NCI-H146 treated with DMSO at 0.1 percent for 48 hours (cell line): ENCODE measurements at regions not wholly inside any gene's neighbourhood (a gene's known extent, or its start where the extent isn't known, plus 50 kb on each side); places are given as distances from the start of the nearest gene placed in this dataset.

ENCODE experiments used
- DNase-seq: peaks from one replicate; lab custom pipeline; 2025; ENCODE audit not compliant: unreplicated experiment; lab: John Stamatoyannopoulos, UW

DNA sequence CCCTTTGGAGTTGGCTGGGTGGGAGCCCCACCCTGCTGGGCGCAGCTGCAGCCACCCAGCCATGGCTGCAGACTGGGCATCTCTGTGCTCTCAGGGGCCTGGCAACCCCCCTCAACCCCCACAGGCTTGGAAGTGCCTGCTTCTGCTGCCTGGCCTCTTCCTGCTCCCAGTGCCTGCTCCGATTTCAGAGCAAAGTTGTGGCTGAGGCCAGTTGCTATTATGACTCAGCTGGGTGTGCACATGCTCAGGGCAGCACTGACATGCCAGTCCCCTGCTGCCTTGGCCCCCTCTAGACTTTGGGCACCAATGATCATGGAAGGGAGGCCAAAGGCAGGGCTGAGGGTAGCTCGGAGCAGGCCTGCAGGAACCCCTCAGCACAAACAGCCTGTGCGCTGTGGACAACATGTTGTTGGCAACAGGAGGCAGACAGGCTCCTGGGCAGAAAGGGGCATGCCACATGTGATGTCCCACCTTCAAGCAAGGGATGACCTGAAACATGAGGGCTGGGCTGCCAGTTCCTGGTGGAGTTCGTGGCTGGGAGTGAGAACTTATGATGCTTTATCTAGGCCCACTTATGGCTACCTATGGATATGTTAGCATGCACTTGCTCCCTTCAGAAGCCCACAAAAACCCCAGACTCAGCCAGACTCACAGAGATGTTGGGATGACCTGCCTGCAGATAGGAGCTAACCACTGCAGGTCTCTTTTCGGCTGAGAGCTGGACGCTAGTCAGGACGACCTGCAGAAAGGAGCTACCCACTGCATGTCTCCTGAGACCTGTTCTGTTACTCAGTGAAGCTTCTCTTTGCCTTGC, 96.4 kb upstream of the AMOTL1 start:
- DNase-seq, result no peak

DNA sequence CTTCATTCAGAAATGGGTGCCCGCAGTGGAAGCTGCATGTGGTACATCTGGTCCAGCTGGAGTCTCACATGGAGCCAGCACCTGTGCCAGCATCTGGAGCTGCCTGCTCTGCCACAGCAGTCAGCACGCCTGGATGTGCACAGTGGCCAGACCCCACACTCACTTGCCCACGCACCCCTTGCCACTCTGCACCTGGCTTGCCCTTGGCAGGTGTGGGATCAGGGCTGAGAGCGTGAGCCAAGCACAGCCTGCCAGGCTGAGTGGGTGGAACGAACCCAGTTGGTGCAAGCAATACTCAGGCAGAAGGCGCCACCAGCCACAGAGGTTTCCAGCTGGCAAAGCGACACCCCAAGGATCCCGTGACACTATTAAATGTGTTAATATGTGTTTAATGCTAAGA, 95.5 kb upstream of the AMOTL1 start:
- DNase-seq, result no peak

DNA sequence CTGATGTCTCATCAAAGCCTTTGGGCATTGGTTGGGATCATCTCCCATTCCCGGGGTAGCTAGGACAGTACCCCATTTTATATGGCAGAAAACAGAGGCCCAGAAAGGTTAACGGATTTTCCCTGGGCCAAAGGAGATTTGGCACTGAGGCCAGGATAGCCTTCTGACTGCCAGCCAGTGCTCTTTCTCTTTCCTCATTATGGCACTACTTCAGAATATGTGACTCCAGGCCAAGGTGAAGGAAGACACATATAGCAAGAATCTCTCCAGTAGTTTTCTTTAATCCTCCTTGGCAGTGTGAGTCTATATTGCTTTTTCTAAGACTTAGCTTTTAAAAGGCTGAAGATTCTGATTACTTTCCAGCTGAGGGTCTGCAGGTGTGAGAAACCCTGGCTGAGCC, 94.8 kb upstream of the AMOTL1 start:
- no peak for DNase-seq

DNA sequence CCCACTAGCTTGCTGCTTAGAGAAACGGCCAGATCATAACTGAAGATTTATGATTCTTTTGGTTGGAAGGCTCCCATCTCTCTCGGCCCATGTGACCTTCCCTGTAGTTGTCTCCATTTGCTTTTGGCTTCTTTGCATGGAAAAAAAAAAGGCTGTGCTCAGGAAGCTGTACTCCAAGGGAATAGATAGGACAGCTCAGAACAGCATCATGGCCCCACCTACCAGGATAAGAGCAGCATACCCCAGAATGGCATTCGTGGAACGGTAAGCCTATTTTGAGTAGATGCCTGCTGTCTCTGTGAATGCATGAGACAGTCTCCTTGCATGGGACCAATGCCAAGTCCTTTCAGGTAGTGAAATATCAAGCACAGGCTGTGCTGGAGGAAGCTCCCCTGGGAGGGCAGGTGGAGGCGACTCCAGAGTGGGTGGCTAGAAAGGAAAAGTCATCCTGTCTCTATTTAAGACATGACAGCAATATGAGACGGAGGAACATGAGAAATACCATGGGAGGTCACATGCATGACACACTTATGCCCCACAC, 94.1 kb upstream of the AMOTL1 start:
- DNase-seq, result no peak

DNA sequence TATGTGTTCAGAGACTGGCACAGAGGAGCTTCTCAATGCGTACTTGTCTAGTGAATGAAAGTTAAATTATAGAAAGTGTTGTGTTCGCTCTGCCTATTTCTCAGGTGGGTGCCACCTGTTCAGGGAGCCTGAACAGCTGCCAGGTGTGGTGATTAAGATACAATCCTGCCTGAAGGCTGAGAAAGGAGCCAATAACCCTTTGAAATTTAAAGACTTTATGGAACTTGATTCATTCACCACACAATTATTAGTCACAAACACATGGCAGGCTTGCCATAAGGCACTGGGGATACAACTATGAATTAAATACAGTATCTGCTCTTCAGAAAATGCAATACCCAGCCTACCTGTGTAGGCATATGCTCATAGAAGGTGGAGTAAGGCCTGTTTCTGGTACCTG, 92.9 kb upstream of the AMOTL1 start:
- DNase-seq, result no peak

DNA sequence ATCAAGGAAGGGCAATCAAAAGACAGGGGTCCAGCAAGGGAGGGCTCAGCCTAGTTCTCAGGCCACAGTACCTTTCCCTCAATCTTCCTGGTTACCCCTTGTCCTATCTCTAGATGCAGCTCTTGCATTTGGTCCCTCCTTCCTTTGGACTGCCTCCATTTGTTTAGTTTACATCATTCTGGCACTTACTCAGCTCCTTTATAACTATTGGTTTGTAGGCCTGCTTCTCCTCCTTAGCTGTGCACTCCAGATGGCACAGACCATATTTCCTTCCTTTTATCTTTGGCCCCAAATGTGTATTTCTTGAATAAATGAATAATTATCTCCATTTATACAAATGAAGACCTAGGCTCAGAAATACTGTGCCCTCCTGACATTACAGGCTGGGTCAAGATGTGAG, 92.3 kb upstream of the AMOTL1 start:
- no peak for DNase-seq

DNA sequence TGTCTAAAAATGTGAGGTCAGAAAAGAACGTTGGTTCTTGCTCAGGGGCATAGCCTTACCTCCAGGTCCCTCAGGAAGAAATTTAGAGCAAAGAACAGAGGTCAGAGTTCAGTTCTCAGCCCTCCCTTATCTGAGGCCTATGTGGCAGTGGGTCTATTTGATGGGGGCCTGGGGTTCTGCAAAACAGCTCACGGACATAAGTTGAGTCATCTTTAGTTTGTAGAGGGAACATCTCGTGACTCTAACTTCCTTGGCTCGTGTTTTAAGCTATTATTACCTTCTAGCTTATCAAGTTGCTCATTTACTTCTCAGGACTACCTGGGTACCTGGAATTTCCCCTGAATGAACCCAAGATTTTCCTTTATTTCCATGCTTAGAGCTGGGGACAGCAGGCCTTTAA, 91.3 kb upstream of the AMOTL1 start:
- no peak for DNase-seq

DNA sequence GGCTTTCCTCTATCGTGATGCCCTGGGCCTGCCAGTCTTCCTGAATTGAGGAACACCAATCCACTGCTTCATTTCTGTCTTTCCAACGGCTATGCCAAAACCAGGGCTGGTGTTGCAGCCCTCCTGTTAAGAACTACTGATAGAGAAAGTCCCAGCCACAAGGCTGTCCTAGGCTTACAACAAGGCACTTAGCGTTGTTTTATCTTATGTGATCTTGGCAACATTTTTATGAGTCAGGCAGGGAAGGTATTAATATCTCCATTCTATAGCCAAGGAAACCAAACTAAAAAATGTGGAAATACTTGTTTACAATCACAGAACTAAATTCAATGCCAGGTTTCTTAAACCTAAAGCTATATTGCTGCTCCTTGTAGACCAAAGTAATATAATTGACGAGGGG, 89.9 kb upstream of the AMOTL1 start:
- DNase-seq, result no peak

DNA sequence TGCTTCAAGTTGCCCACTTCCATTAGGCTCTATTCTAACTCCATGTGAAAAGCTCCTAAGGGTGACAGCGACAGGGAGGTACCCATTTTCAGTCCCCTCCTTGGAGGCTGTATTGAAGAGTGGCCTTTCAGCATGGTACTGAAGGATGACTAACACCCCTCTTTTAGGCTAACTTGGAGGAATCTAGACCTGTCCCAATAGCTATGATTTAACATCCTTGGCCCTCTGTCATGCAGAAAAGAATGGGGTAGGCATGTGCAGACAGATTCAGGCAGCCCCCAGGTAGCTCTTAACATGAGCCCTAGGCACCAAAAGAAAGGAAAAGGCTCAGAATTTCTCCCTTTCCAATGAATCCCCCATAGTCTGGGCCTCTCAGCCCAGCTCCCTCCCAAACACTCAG, 89.3 kb upstream of the AMOTL1 start:
- DNase-seq, result no peak

DNA sequence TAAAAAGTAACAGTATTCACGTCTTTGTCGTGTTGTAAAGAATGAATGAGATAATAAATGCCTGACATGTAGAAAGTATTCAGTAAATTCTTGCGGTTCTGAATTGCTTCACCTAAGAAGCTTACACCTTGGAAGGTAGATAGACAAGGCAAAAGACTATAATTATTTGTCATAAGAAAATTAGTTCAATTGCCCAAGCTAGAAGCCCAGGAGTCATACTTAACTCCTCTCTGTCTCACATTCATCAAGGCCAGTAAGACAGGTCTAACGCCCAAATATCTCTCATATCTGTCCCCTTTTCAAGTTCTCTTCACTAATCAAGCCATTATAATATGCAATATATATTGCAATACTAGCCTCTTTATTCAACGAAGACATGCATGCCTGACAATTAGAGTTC, 87.7 kb upstream of the AMOTL1 start:
- DNase-seq, result no peak

DNA sequence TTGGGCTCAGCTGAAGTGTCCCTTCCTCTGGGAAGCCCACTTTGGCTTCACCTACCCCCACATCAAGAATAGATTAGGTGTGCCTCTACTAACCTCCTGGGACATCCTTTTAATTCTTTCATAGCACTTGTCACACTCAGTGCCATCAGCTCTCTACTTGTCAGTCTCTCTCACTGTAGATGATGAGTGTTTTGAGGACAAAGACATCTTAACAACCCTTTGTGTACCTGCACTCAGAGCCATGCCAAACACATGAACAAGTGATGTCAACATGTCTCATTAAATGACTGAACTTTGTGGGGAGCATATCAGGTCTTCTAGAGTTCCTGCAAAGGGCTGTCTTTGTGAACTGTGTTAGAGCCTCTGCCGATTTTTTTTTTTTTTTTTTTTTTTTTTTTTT, 87.0 kb upstream of the AMOTL1 start:
- no peak for DNase-seq

DNA sequence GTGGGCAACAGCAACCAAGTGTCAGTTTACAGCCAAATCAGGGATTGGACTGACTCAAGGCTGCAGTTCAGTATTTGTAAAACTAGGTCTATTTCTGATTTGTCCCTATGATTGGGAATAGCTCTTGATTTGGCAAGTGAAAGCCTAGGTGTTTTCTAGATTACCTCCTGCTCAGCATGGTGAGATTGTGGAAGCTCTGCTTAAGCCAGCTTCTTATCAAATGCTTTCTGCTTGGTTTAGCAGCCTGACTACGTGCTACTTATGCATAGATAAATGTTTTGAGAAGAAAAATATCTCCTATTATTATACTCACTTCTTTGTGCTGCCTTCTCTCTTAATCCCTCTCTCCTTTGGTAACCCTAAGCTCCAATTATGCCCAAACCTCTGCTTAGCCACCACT, 86.3 kb upstream of the AMOTL1 start:
- no peak for DNase-seq

DNA sequence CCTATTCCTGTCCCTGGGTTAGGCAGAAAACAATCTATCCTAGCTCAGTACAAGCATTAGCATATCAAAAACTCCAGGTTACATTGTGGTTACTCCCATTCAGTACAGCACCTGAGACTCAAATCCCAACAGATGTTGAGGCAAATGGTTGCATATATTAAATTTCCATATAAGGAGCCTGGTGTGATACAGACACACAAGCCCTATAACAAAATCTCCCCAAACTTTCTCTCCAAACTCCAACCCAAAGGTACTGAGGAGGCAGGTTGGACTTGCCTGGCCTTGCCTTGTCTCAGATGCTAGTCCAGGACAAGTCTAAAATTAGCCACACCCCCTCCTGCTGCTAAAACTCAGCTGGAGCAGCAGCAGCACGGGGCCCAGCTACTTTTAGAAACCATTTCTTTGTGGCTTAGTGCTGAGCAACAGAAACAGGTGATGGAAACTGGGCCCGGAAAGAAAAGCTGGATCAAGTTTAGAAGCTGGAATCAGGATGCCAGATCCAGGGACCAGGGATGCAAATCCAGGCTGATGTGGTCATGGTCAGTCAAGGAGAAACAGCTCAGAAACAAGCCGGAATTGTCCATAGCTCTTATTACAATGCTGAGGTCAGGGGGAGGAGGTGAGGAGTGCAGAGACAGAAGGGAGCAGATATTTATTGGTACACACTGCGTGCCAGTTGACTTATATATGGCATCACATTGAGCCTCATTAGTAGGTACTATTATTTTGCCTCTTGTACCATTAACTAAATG, 73.7 kb upstream of the AMOTL1 start:
- no peak for DNase-seq

DNA sequence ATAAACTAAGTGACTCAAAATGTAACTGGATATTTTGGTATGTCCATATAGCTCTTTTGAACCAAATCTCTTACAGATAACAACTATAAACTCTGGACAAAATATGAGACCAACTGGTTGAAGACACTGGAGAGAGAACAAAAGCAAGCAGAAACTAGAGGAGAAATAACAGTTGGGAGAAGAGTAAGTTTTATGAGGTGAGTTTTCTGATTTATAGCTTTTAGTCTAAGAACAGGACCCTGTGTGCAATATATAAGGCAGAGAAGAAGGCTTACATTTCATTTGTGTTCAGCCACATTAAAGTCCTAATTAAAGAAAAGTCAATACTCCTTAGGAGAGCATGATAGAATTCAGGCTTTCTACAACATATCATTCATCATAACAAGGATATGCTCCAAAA, 71.0 kb upstream of the AMOTL1 start:
- no peak for DNase-seq

DNA sequence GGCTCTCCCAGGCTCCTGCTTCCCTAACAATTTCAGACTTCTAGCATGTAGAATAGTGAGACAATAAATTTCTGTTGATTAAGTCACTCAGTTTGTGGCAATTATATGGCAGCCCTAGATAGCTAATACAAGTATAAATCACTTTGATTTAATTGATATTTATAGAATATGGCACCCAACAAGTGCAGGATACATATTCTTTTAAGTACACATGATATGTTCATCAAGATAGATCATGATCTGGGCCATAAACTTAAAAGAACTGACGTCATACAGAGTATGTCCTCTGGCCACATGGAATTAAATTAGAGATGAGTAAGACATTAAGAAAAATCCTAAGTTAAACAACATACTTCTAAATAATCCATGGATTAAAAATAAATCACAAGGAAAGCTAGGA, 67.5 kb upstream of the AMOTL1 start:
- DNase-seq, result no peak

DNA sequence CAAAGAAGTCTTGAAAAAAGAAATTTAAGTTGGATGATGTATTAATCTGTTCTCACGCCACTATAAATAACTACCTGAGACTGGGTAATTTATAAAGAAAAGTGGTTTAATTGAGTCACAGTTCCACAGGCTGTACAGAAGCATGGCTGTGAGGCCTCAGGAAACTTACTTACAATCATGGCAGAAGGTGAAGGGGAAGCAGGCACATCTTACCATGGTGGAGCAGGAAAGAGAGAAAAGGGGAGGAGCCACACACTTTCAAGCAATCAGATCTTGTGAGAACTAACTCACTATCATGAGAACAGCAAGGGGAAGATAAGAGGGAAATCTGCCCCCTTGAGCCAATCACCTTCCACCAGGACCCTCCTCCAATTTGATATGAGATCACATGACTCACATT, 65.7 kb upstream of the AMOTL1 start:
- no peak for DNase-seq

DNA sequence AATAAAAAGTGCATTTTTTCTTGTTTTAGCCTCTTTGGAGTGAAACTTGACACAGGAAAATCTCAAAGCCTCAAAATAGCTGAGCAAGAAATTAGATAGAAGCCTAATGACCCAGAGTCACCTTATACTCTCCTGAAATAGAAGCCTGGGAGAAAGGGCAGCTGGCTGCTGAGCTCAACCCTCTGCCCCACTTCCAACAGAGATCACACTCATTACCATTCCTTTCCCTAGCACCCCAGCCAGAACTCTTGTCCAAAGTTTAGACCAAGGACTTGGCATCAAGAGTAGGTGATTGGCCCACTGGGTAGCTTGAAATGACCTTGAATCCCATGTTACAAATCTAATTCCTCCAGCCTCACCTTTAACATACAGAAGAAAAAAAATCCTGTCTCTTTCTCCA, 62.7 kb upstream of the AMOTL1 start:
- DNase-seq, result no peak

DNA sequence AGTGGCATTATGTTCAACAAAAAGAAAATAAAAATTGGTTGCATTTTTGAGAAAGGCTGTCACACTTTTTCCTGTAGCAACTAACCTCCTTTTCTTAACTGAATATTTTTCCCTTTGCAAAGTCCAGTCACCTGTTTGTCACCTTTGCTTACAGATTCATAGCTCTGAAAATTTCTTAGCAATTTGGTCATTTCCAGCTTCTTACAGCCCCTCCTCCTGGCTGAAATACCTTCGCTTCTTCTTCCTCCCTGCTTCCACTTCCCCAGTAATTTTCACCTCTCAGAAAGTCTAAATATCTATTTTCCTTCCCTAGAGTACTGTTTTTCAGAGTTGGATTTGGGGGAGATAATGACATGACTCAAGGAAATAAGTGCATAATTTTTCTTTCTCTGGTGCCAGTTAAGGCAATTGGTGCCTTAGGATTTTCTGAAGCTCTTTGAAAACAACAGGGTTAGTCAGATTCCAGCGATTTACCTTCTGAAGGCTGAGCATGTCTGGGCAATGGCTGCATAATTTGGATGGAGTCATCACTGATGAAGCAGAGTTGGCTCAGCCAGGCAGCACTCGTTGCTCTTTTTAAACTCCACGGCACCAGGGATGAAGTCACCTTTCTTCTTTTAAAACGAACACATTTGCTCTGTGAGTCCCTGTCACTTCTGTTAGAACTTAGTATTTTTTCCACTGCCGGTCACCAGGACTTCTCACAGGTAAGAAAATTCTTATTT, 62.1 kb upstream of the AMOTL1 start:
- peak; percentile 18 for DNase-seq

DNA sequence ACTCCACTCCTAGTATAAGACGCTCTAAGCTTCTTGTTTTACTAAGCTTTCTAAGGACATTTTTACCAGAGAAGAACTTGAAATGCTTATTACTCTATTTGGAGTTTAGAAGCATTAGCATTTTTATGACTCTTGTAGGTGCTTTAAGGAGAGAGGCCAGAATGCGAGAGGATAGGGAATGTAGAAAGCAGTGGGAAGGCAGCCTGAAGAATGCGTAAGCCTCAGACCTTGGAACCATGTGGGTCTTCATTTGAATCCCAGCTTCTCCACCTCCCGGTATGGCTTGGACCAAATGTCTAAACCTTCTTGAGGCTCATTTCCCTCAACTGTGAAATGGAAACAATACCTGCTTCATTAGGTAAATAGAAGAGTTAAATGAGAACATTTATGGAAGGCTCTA, 60.0 kb upstream of the AMOTL1 start:
- no peak for DNase-seq

DNA sequence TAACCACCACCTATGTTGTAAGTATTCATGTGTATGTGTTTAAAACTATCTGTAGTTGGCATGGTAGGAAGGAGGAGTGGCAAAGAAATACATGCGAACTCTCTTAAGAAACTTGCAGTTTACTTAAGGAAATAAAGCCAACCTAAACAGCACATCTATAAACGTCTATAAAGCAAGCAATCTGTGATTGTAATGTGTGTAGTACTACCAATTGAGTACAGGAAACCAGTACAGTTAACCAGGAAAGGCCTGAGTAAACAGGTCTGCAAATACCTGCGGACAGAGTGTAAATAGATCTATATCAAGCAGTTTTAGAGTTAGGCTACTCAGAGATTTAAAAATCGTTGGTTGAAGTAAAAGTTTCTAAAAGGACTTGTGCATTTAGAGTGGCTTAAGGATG, 59.5 kb upstream of the AMOTL1 start:
- no peak for DNase-seq

DNA sequence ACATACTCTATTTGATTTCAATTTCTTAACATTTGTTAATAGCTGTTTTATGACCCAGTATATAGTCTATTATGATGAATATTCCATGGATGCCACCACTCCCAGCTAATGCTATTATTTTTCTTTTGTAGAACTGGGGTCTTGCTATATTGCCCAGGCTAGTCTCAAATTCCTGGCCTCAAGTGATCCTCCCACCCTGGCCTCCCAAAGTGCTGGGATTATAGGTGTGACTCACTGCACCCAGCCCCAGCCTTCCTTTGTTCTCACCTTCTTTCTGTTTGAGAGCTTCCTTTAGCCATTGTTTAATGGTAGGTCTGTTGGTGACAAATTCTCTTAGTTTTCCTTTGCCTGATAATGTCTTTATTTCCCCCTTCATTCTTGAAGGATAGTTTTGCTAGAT, 52.9 kb upstream of the AMOTL1 start:
- no peak for DNase-seq

DNA sequence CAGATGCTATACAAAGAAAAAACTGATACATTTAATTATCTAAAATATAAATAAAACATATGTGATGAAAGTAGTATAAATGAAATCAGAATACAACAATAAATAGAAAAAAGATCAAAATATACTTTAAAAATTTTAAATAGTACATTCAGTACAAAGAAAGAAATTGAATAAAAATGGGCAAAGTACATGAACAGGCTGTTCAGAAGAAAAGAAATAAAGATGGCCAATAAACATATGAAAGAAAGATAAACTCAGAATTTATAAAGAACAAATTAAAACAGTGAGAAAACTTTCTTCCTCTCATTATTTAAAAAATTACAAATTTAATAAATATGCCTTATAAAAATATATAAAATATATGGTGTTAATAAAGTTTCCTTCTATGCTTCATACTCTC, 50.5 kb upstream of the AMOTL1 start:
- no peak for DNase-seq
